Endothelial cell of umbilical vein (primary cell): ENCODE measurements at regions not wholly inside any gene's neighbourhood (a gene's known extent, or its start where the extent isn't known, plus 50 kb on each side); places are given as distances from the start of the nearest gene placed in this dataset.

ENCODE experiments used
- BruUV-seq: library from RNA; stranded (reverse); fragments of 400-500 nt; replicated peaks from 2 replicates; lab custom pipeline; 2021; lab: Mats Ljungman, UMichigan
- CTCF ChIA-PET: fragments of 300-600, 350-600 bp; sonication (Branson Sonifier 250); formaldehyde crosslinking; loops from one replicate; lab custom pipeline; 2021; ENCODE audit warnings: antibody characterized with exemption, inconsistent platforms; lab: Charles Lee
- POLR2A ChIA-PET: fragments of 300-600, 350-600 bp; sonication (Branson Sonifier 250); formaldehyde crosslinking; loops from one replicate; lab custom pipeline; 2021; ENCODE audit warnings: antibody characterized with exemption, inconsistent platforms; lab: Charles Lee
- DNase-seq: peaks from one replicate; pipeline ENCODE4 v3.0.0-alpha.2; 2011; ENCODE audit warnings: low read depth, low spot score
- FAIRE-seq: peaks from 2 replicates; lab custom pipeline; 2011; peaks lifted over from hg19 to GRCh38; lab: Jason Lieb, UNC
- H2AFZ ChIP-seq: 2 replicates; pipeline ENCODE4 v1.6.0; 2012; ENCODE audit warnings: low read depth, low read length, control low read depth, inconsistent platforms
- H3K27ac ChIP-seq: 2 replicates; pipeline ENCODE4 v1.5.1; 2011; ENCODE audit warnings: low read depth, mild to moderate bottlenecking, control low read depth, low read length, moderate library complexity; ENCODE audit not compliant: insufficient read depth
- H3K27me3 ChIP-seq, 2 experiments: 2 replicates each; pipeline versions ENCODE4 v1.6.0 to v1.6.1; 2011; ENCODE audit warnings: low read length in 2 of 2, mixed read lengths in 1 of 2; ENCODE audit not compliant: control insufficient read depth in 2 of 2, insufficient read depth in 2 of 2
- H3K36me3 ChIP-seq, 2 experiments: 2 replicates in 1 of 2; 3 replicates in 1 of 2; pipeline ENCODE4 v1.5.1; 2011; ENCODE audit warnings: low read length in 2 of 2, mild to moderate bottlenecking in 1 of 2, moderate library complexity in 1 of 2; ENCODE audit not compliant: control insufficient read depth in 2 of 2, insufficient read depth in 2 of 2; ENCODE audit errors: extremely low read depth in 1 of 2
- H3K4me1 ChIP-seq: 3 replicates; pipeline ENCODE4 v1.5.1; 2011; ENCODE audit warnings: mild to moderate bottlenecking, low read length; ENCODE audit not compliant: control insufficient read depth, insufficient read depth; ENCODE audit errors: extremely low read depth
- H3K4me2 ChIP-seq: 2 replicates; pipeline ENCODE4 v1.6.1; 2011; ENCODE audit warnings: low read length, control low read depth, mixed read lengths; ENCODE audit not compliant: insufficient read depth
- H3K4me3 ChIP-seq, 3 experiments: fragments of 200-600 bp in 1 of 3; sonication (generic), shearing (Covaris generic) in 1 of 3; replicated peaks in 1 of 3; 2 replicates each; pipeline ENCODE4 v1.5.1; 2011 to 2016; ENCODE audit warnings: control low read depth in 3 of 3, low read length in 3 of 3, mild to moderate bottlenecking in 2 of 3, inconsistent platforms in 1 of 3, low read depth in 1 of 3, moderate library complexity in 1 of 3; ENCODE audit not compliant: insufficient read depth in 1 of 3
- H3K79me2 ChIP-seq: 2 replicates; pipeline ENCODE4 v1.6.0; 2012; ENCODE audit warnings: low read length, inconsistent platforms; ENCODE audit not compliant: control insufficient read depth, insufficient read depth
- H3K9ac ChIP-seq: replicated peaks from 2 replicates; pipeline ENCODE3; 2011; ENCODE audit warnings: low read length, control low read depth; ENCODE audit not compliant: insufficient read depth; ENCODE audit errors: extremely low read depth
- H3K9me1 ChIP-seq: replicated peaks from 3 replicates; pipeline ENCODE4 v1.6.0; 2011; ENCODE audit warnings: mild to moderate bottlenecking, low read length; ENCODE audit not compliant: control insufficient read depth, insufficient read depth; ENCODE audit errors: extremely low read depth
- H3K9me3 ChIP-seq: replicated peaks from 2 replicates; pipeline ENCODE4 v1.5.1; 2012; ENCODE audit warnings: low read length, inconsistent platforms; ENCODE audit not compliant: control insufficient read depth, insufficient read depth
- H4K20me1 ChIP-seq: replicated peaks from 2 replicates; pipeline ENCODE3; 2011; ENCODE audit warnings: mild to moderate bottlenecking, low read length; ENCODE audit not compliant: control insufficient read depth, insufficient read depth; ENCODE audit errors: extremely low read depth
- EZH2 ChIP-seq: IDR thresholded peaks from 2 replicates; pipeline ENCODE4 v1.6.1; 2012; ENCODE audit warnings: borderline replicate concordance, low read depth, mild to moderate bottlenecking, moderate library complexity, low read length, inconsistent platforms; ENCODE audit not compliant: severe bottlenecking
- FOS ChIP-seq: IDR thresholded peaks from 2 replicates; pipeline ENCODE4 v1.6.1; 2011; ENCODE audit warnings: mild to moderate bottlenecking, low read length, moderate library complexity, borderline replicate concordance; ENCODE audit not compliant: insufficient read depth
- GATA2 ChIP-seq: IDR thresholded peaks from 2 replicates; pipeline ENCODE4 v1.7.0; 2011; ENCODE audit warnings: low read depth, mild to moderate bottlenecking, moderate library complexity, mixed read lengths, low read length; ENCODE audit not compliant: insufficient read length, insufficient read depth
- JUN ChIP-seq: IDR thresholded peaks from 2 replicates; pipeline ENCODE4 v1.6.1; 2011; ENCODE audit warnings: borderline replicate concordance, low read depth; ENCODE audit not compliant: insufficient read length, insufficient read depth
- MYC ChIP-seq: IDR thresholded peaks from one replicate; pipeline ENCODE4 v1.6.1; 2011; ENCODE audit warnings: mild to moderate bottlenecking, low read depth, low read length
- POLR2A ChIP-seq: IDR thresholded peaks from 2 replicates; pipeline ENCODE4 v1.6.1; 2012; ENCODE audit warnings: low read depth, mild to moderate bottlenecking, control low read depth, low read length
- POLR2AphosphoS5 ChIP-seq: IDR thresholded peaks from 2 replicates; pipeline ENCODE4 v1.6.1; 2012; ENCODE audit warnings: low read depth, mild to moderate bottlenecking, control low read depth, low read length, moderate library complexity; ENCODE audit not compliant: insufficient read depth
- dilution Hi-C: fragments of 300-500 bp; cut with MboI; formaldehyde crosslinking; loops from one replicate; pipeline ENCODE4 v1.15.0; 2019; ENCODE audit warnings: low sequenced_read_pairs; ENCODE audit not compliant: extremely low pct_ligation_motif_present
- intact Hi-C: fragments of 100-400 bp; cut with micrococcal nuclease; formaldehyde crosslinking; loops from one replicate; pipeline ENCODE4 v1.10.0; 2022
- TF ChIP-seq, protein P1 (sequence below), 2 donors: IDR thresholded peaks; 1 replicate in 1 of 2; 2 replicates in 1 of 2; pipeline ENCODE4 v1.5.1; 2011; ENCODE audit warnings: low read length in 2 of 2, mild to moderate bottlenecking in 2 of 2, moderate library complexity in 2 of 2, control low read depth in 1 of 2, inconsistent platforms in 1 of 2, low read depth in 1 of 2; ENCODE audit not compliant: insufficient read depth in 1 of 2; ENCODE audit errors: extremely low read depth in 1 of 2
- TF ChIP-seq, protein P2 (sequence below): IDR thresholded peaks from 2 replicates; pipeline ENCODE4 v1.6.1; 2011; ENCODE audit not compliant: insufficient read depth, insufficient read length

DNA sequence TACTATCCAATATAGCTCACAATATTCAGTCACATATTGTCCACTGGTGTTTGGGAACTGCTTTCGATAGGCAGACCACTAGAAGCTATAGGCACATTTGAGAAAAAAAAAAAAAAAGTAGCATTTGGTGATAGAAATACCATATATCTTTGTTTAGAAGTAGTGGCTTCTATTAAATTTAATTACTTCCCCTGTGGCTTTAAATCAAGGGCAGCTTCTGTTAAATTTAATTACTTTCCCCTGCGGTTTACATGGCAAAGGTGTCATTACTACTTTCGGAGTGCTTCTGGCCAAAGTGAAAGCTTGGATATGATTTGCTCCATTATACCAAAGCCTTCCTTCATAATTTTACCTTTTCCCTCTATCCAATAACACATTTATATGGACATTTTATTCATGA is 229.9 kb downstream of the TTLL7 start:
- no peak overlapping the region for H3K9ac ChIP-seq
- no peak for FAIRE-seq
- H4K20me1 ChIP-seq, result no peaks in the 10 kb centered on the region
- no peaks in the 10 kb centered on the region for H3K9me1 ChIP-seq
- H3K4me1 ChIP-seq, result no peaks in the 10 kb centered on the region
- H2AFZ ChIP-seq, result no peak overlapping the region
- CTCF ChIA-PET, result interaction anchor here (1.6 kb wide), 1 partner anchor 9 kb away, joined by 4 read pairs; no protein-coding TSS in a partner anchor
- no peaks in the 10 kb centered on the region for H3K9me3 ChIP-seq
- no peaks in the 10 kb centered on the region for H3K79me2 ChIP-seq
- H3K27ac ChIP-seq, result no peak overlapping the region
- H3K27me3 ChIP-seq, result peaks cover 0 to 2% of the 10 kb centered on the region in 2 experiments
- TF ChIP-seq, protein P1, sequence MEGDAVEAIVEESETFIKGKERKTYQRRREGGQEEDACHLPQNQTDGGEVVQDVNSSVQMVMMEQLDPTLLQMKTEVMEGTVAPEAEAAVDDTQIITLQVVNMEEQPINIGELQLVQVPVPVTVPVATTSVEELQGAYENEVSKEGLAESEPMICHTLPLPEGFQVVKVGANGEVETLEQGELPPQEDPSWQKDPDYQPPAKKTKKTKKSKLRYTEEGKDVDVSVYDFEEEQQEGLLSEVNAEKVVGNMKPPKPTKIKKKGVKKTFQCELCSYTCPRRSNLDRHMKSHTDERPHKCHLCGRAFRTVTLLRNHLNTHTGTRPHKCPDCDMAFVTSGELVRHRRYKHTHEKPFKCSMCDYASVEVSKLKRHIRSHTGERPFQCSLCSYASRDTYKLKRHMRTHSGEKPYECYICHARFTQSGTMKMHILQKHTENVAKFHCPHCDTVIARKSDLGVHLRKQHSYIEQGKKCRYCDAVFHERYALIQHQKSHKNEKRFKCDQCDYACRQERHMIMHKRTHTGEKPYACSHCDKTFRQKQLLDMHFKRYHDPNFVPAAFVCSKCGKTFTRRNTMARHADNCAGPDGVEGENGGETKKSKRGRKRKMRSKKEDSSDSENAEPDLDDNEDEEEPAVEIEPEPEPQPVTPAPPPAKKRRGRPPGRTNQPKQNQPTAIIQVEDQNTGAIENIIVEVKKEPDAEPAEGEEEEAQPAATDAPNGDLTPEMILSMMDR (IDR thresholded peaks at IDR 0.05; ENCODE audit: extremely low read depth in 1 of 2, insufficient read depth in 1 of 2, low read depth in 1 of 2, low read length in 2 of 2), result no peak
- TF ChIP-seq POLR2AphosphoS5, result no peak
- TF ChIP-seq EZH2, result no peak
- no peak for TF ChIP-seq JUN
- no peak for TF ChIP-seq FOS
- TF ChIP-seq GATA2, result no peak
- no peak for TF ChIP-seq MYC
- TF ChIP-seq POLR2A, result no peak
- TF ChIP-seq, protein P2, sequence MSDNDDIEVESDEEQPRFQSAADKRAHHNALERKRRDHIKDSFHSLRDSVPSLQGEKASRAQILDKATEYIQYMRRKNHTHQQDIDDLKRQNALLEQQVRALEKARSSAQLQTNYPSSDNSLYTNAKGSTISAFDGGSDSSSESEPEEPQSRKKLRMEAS, result no peak
- BruUV-seq, result no TSS peak
- dilution Hi-C loops (no loop called here), intact Hi-C loops (no loop called here)
- DNase-seq, result no peak
- H3K4me2 ChIP-seq, result no peak overlapping the region
- POLR2A ChIA-PET, result no interaction called here
- no peak overlapping the region for H3K4me3 ChIP-seq
- no peaks in the 10 kb centered on the region for H3K36me3 ChIP-seq
